ENCODE measurements at regions not wholly inside any gene's neighbourhood (a gene's known extent, or its start where the extent isn't known, plus 50 kb on each side); places are given as distances from the start of the nearest gene placed in this dataset.

DNA sequence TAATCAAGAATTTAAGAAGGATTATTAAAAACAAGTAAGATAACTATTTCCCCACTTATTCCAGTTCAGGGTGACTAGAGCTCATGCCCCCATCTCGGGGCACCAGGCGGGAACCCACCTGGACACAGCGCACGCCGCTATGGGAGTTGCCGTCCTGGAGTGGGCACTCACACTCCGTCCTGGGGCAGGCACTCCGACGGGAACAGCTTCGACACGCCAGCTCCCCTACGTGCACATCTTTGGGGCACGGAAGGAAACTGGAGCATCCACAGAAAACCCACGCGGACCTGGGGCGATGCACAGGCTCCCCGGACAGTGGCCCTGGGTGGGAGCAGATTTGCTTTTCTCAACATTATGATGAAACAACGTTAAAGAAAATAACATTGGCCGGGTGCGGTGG is 52.0 kb upstream of the GATA5 start:
- H3K27me3 ChIP-seq (ENCODE audit: control insufficient read depth, insufficient read depth, low read length): no peaks in the 10 kb centered on the region
- no peak overlapping the region for H3K9ac ChIP-seq (ENCODE audit: low read length)
- H3K36me3 ChIP-seq (ENCODE audit: control insufficient read depth, insufficient read depth, low read length): no peaks in the 10 kb centered on the region
- H3K4me1 ChIP-seq (ENCODE audit: control insufficient read depth, insufficient read depth, low read length): peaks cover 14% of the 10 kb centered on the region
- no peak overlapping the region for H3K27ac ChIP-seq (ENCODE audit: low read depth, low read length)
- no peaks in the 10 kb centered on the region for H3K9me3 ChIP-seq (ENCODE audit: control insufficient read depth, insufficient read depth, low read depth, low read length)
- no peak overlapping the region for H3K4me3 ChIP-seq (ENCODE audit: low read depth, low read length)

DNA sequence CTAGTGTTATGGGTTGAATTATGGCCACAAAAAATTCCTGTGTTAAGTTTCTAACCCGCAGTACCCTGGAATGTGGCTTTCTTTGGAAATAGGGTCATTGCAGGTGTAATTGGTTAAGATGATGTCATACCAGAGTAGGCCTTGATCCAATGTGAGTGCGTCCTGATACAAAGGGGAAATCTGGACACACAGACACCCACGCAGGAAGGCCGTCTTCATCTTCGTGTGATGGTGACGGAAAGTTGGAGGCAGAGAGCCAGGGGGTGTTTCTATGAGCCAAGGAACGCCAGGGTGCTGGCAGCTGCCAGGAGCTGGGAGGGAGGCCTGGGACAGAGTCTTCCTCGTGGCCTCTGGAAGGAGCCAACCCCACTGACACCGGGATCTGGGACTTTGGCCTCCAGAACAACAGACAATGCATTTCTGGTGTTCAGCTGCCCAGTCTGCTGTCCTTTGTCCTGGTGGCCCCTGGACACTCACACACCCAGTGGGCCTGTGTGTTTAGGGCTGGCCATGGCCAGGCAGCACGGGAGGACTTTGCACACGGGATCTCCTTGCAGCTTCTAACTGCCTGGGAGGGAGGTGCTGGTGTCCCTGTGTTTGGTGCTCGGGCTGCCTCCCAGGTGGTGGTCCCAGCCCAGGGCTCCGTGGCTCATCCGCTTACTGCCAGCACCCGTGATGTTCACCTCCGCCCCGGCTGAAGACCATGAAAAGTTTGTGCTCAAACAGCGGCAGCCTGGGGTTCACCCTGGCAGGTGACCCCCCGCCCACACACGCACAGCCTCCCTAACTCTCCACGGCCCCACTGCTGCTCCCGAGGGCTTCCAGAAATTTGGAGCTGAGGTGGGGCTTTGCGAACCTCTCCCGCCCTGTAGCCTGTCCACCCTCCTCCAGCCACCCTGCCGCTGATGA is 53.4 kb upstream of the GATA5 start:
- H3K4me1 ChIP-seq (ENCODE audit: control insufficient read depth, insufficient read depth, low read length): peaks cover 7% of the 10 kb centered on the region
- no peak overlapping the region for H3K4me3 ChIP-seq (ENCODE audit: low read depth, low read length)
- H3K27me3 ChIP-seq (ENCODE audit: control insufficient read depth, insufficient read depth, low read length): no peaks in the 10 kb centered on the region
- H3K36me3 ChIP-seq (ENCODE audit: control insufficient read depth, insufficient read depth, low read length): no peaks in the 10 kb centered on the region
- H3K9ac ChIP-seq (ENCODE audit: low read length): no peak overlapping the region
- H3K9me3 ChIP-seq (ENCODE audit: control insufficient read depth, insufficient read depth, low read depth, low read length): no peaks in the 10 kb centered on the region
- no peak overlapping the region for H3K27ac ChIP-seq (ENCODE audit: low read depth, low read length)

DNA sequence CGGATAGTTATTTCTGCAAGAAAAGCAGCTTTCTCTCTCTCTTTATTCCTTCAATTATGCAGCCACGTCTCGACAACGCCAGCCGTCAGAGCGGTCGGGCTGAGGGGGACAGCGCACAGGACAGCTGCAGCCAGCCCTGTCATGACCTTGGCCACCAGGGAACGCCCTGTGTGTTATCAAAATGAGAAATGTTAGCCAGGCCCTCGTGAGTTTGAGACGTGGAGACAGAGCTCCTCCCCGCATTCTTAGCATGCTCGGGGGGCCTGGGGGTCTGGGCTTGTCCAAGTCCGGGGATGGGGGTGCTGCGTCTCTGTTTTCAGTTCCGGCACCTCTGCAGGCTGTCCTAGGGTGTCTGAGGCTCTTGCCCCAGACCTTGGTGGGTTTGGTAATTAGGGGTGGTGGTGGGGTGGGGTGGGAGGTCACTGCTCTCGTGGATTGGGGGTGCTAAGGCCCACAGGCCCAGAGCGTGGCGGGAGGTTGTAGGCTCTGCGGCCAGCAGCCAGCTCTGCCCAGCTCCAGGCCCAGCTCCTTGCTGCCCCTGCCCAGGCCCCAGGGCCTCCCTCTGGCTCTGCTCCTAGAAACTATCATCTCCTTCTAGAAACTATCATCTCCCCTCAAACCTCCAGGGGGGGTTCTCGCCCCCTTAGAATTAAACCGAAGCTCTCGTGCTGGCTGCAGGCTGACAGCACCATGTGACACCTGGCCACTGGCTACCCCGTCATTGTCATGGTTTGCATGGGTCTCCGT is 54.3 kb upstream of the GATA5 start:
- no peaks in the 10 kb centered on the region for H3K4me1 ChIP-seq (ENCODE audit: control insufficient read depth, insufficient read depth, low read length)
- H3K9ac ChIP-seq (ENCODE audit: low read length): no peak overlapping the region
- H3K9me3 ChIP-seq (ENCODE audit: control insufficient read depth, insufficient read depth, low read depth, low read length): no peaks in the 10 kb centered on the region
- H3K36me3 ChIP-seq (ENCODE audit: control insufficient read depth, insufficient read depth, low read length): no peaks in the 10 kb centered on the region
- H3K27ac ChIP-seq (ENCODE audit: low read depth, low read length): no peak overlapping the region
- no peak overlapping the region for H3K4me3 ChIP-seq (ENCODE audit: low read depth, low read length)
- H3K27me3 ChIP-seq (ENCODE audit: control insufficient read depth, insufficient read depth, low read length): no peaks in the 10 kb centered on the region

DNA sequence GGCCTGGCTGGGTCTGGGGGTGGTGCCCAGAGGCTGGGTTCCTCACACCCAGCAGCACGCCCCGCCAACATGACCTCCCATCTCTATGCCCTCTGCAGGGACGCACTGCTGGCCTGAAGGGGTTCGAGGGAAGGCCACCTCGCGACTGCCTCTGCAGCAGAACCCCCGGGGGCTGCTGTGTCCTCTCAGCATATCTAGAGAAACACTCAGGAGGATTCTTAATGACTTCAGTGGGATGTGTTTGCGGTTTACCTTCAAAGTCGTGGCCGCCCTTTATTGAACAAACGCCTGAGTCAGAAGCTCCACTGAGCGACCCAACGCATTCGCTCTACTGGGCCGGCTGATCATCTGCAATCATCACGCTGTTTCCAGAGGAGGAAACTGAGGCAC is 54.8 kb upstream of the GATA5 start:
- no peaks in the 10 kb centered on the region for H3K27me3 ChIP-seq (ENCODE audit: control insufficient read depth, insufficient read depth, low read length)
- H3K9me3 ChIP-seq (ENCODE audit: control insufficient read depth, insufficient read depth, low read depth, low read length): no peaks in the 10 kb centered on the region
- H3K4me3 ChIP-seq (ENCODE audit: low read depth, low read length): no peak overlapping the region
- H3K9ac ChIP-seq (ENCODE audit: low read length): no peak overlapping the region
- H3K36me3 ChIP-seq (ENCODE audit: control insufficient read depth, insufficient read depth, low read length): no peaks in the 10 kb centered on the region
- H3K27ac ChIP-seq (ENCODE audit: low read depth, low read length): no peak overlapping the region
- H3K4me1 ChIP-seq (ENCODE audit: control insufficient read depth, insufficient read depth, low read length): no peaks in the 10 kb centered on the region

DNA sequence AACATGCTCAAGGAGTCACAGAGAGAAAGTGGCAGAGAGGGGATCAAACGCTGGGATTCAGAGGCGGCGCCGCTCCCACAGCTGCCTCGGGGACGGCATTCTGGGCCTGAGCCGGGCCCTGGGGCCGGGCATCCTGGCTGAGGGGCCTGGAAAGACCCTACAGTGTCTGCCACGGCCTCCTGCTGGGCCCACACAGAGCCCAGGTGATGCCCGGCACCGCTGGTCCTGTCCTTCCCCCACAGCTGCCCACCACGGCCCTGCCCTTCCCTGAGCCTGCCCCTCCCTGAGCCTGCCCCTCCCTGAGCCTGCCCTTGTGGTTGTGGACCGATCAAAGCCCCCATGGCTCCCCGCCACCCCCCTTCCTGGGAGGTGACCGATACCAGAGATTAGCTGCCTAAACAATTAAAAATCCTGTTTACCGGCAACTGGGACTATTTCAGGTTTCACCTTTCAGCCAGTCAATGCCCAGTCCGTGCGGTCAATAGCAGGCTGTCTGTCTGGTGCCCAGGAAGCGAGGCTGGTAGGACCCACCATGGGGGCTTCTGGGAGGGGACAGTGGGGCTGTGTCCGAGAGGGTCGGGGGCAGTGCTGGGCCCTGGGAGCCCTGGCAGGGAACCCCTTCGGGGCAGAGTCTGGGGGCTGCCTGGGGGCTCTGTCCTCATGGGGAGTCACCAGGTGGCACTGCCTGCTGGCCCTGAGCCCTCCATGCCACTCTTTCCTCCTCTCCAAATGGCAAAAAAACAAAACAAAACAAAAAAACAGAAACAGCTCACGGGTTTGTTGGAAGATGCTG is 55.4 kb upstream of the GATA5 start:
- Histone ChIP-seq H3K9me3 (ENCODE audit: control insufficient read depth, insufficient read depth, low read depth, low read length) (no peaks in the 10 kb centered on the region), H3K27me3 (ENCODE audit: control insufficient read depth, insufficient read depth, low read length) (no peaks in the 10 kb centered on the region), H3K36me3 (ENCODE audit: control insufficient read depth, insufficient read depth, low read length) (no peaks in the 10 kb centered on the region), H3K9ac (ENCODE audit: low read length) (no peak overlapping the region), H3K27ac (ENCODE audit: low read depth, low read length) (no peak overlapping the region), H3K4me1 (ENCODE audit: control insufficient read depth, insufficient read depth, low read length) (no peaks in the 10 kb centered on the region), H3K4me3 (ENCODE audit: low read depth, low read length) (no peak overlapping the region)

DNA sequence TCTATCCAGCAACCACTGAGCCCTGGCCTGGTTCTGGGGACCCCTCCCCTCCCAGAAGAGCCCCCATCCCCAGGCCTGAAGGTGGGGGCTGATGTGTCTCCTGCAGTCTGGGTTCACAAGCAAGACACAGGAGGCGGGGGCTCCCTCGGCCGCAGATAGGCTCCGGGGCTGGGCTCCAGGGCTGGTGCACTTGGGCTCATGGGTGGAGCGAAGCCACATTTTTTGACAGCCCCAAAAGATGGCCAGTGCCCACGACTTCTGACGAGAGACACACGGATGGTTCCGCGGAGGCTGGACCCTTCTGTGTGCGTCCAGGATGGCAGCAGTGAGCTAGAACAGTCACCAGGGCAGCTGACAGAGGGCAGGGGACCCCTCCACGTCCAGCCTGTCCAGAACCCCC is 57.1 kb upstream of the GATA5 start:
- Histone ChIP-seq H3K27me3 (ENCODE audit: control insufficient read depth, insufficient read depth, low read length) (no peaks in the 10 kb centered on the region), H3K4me1 (ENCODE audit: control insufficient read depth, insufficient read depth, low read length) (no peaks in the 10 kb centered on the region)

GRCh38 chr20:62533591-62534495 is 58.0 kb upstream of the GATA5 start:
- Histone ChIP-seq H3K4me1 (ENCODE audit: control insufficient read depth, insufficient read depth, low read length) (no peaks in the 10 kb centered on the region), H3K27me3 (ENCODE audit: control insufficient read depth, insufficient read depth, low read length) (no peaks in the 10 kb centered on the region), H3K36me3 (ENCODE audit: control insufficient read depth, insufficient read depth, low read length) (no peaks in the 10 kb centered on the region), H3K9me3 (ENCODE audit: control insufficient read depth, insufficient read depth, low read depth, low read length) (no peaks in the 10 kb centered on the region), H3K9ac (ENCODE audit: low read length) (no peak overlapping the region), H3K27ac (ENCODE audit: low read depth, low read length) (no peak overlapping the region), H3K4me3 (ENCODE audit: low read depth, low read length) (no peak overlapping the region)

More for the DNA sequence above, 57.1 kb upstream of the GATA5 start:
- H3K4me3 ChIP-seq (ENCODE audit: low read depth, low read length): no peak overlapping the region
- no peaks in the 10 kb centered on the region for H3K36me3 ChIP-seq (ENCODE audit: control insufficient read depth, insufficient read depth, low read length)
- no peak overlapping the region for H3K27ac ChIP-seq (ENCODE audit: low read depth, low read length)
- no peak overlapping the region for H3K9ac ChIP-seq (ENCODE audit: low read length)
- H3K9me3 ChIP-seq (ENCODE audit: control insufficient read depth, insufficient read depth, low read depth, low read length): no peaks in the 10 kb centered on the region

GRCh38 chr20:62534526-62535221 is 58.9 kb upstream of the GATA5 start:
- no peak overlapping the region for H3K27ac ChIP-seq (ENCODE audit: low read depth, low read length)
- H3K4me3 ChIP-seq (ENCODE audit: low read depth, low read length): no peak overlapping the region
- H3K9ac ChIP-seq (ENCODE audit: low read length): no peak overlapping the region
- H3K36me3 ChIP-seq (ENCODE audit: control insufficient read depth, insufficient read depth, low read length): no peaks in the 10 kb centered on the region
- no peaks in the 10 kb centered on the region for H3K27me3 ChIP-seq (ENCODE audit: control insufficient read depth, insufficient read depth, low read length)
- H3K9me3 ChIP-seq (ENCODE audit: control insufficient read depth, insufficient read depth, low read depth, low read length): no peaks in the 10 kb centered on the region
- no peaks in the 10 kb centered on the region for H3K4me1 ChIP-seq (ENCODE audit: control insufficient read depth, insufficient read depth, low read length)

- no peaks in the 10 kb centered on the region for H3K36me3 ChIP-seq (ENCODE audit: control insufficient read depth, insufficient read depth, low read length)
- H3K9me3 ChIP-seq (ENCODE audit: control insufficient read depth, insufficient read depth, low read depth, low read length): no peaks in the 10 kb centered on the region
- H3K4me1 ChIP-seq (ENCODE audit: control insufficient read depth, insufficient read depth, low read length): no peaks in the 10 kb centered on the region
- H3K9ac ChIP-seq (ENCODE audit: low read length): no peak overlapping the region
- H3K27me3 ChIP-seq (ENCODE audit: control insufficient read depth, insufficient read depth, low read length): no peaks in the 10 kb centered on the region
- H3K4me3 ChIP-seq (ENCODE audit: low read depth, low read length): no peak overlapping the region
- no peak overlapping the region for H3K27ac ChIP-seq (ENCODE audit: low read depth, low read length)
Measured at GRCh38 chr20:62535282-62535811, 59.6 kb upstream of the GATA5 start.

- no peak overlapping the region for H3K27ac ChIP-seq (ENCODE audit: low read depth, low read length)
- H3K36me3 ChIP-seq (ENCODE audit: control insufficient read depth, insufficient read depth, low read length): no peaks in the 10 kb centered on the region
- H3K9ac ChIP-seq (ENCODE audit: low read length): no peak overlapping the region
- no peaks in the 10 kb centered on the region for H3K9me3 ChIP-seq (ENCODE audit: control insufficient read depth, insufficient read depth, low read depth, low read length)
- H3K4me3 ChIP-seq (ENCODE audit: low read depth, low read length): no peak overlapping the region
- no peaks in the 10 kb centered on the region for H3K27me3 ChIP-seq (ENCODE audit: control insufficient read depth, insufficient read depth, low read length)
- no peaks in the 10 kb centered on the region for H3K4me1 ChIP-seq (ENCODE audit: control insufficient read depth, insufficient read depth, low read length)
Measured at GRCh38 chr20:62535964-62536363, 60.2 kb upstream of the GATA5 start.
